ENCODE measurements at regions not wholly inside any gene's neighbourhood (a gene's known extent, or its start where the extent isn't known, plus 50 kb on each side); places are given as distances from the start of the nearest gene placed in this dataset.

- Histone ChIP-seq H3K4me3 (ENCODE audit: low read depth, low read length) (no peak overlapping the region), H3K9me3 (ENCODE audit: severe bottlenecking) (no peaks in the 10 kb centered on the region), H3K27me3 (ENCODE audit: insufficient read depth, low read depth, severe bottlenecking) (no peaks in the 10 kb centered on the region), H3K27ac (no peak overlapping the region), H3K36me3 (no peaks in the 10 kb centered on the region)
- TF ChIP-seq, protein P1, sequence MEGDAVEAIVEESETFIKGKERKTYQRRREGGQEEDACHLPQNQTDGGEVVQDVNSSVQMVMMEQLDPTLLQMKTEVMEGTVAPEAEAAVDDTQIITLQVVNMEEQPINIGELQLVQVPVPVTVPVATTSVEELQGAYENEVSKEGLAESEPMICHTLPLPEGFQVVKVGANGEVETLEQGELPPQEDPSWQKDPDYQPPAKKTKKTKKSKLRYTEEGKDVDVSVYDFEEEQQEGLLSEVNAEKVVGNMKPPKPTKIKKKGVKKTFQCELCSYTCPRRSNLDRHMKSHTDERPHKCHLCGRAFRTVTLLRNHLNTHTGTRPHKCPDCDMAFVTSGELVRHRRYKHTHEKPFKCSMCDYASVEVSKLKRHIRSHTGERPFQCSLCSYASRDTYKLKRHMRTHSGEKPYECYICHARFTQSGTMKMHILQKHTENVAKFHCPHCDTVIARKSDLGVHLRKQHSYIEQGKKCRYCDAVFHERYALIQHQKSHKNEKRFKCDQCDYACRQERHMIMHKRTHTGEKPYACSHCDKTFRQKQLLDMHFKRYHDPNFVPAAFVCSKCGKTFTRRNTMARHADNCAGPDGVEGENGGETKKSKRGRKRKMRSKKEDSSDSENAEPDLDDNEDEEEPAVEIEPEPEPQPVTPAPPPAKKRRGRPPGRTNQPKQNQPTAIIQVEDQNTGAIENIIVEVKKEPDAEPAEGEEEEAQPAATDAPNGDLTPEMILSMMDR (IDR thresholded peaks at IDR 0.05; ENCODE audit: low read depth, low read length): no peak
- no peak for DNase-seq
These were observed 116.5 kb upstream of the JUN start for GRCh38 chr1:58900396-58900795.

DNA sequence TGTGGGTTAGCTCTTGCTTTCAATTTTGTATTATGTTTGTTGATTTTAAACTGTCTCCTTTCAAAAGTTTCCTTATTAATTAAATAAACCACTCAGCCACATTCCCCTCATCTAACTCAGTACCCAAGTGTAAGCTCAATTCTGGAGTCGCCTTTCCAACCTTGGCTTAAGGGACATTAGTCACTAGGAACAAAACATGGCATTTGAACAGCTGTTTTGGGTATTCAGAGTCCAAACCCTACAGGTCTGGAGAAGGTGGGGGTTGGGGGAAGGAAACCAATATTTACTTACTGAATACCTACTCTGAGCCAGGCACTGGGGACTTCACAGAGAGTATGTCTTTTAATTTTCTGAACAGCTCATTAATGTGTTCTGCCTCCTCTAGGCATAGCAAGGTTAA lies 117.2 kb upstream of the JUN start:
- Histone ChIP-seq H3K4me3 (ENCODE audit: low read depth, low read length) (no peak overlapping the region), H3K27ac (no peak overlapping the region), H3K27me3 (ENCODE audit: insufficient read depth, low read depth, severe bottlenecking) (no peaks in the 10 kb centered on the region), H3K36me3 (no peaks in the 10 kb centered on the region), H3K9me3 (ENCODE audit: severe bottlenecking) (no peaks in the 10 kb centered on the region)
- TF ChIP-seq, protein P1 (IDR thresholded peaks at IDR 0.05; ENCODE audit: low read depth, low read length): no peak
- no peak for DNase-seq

DNA sequence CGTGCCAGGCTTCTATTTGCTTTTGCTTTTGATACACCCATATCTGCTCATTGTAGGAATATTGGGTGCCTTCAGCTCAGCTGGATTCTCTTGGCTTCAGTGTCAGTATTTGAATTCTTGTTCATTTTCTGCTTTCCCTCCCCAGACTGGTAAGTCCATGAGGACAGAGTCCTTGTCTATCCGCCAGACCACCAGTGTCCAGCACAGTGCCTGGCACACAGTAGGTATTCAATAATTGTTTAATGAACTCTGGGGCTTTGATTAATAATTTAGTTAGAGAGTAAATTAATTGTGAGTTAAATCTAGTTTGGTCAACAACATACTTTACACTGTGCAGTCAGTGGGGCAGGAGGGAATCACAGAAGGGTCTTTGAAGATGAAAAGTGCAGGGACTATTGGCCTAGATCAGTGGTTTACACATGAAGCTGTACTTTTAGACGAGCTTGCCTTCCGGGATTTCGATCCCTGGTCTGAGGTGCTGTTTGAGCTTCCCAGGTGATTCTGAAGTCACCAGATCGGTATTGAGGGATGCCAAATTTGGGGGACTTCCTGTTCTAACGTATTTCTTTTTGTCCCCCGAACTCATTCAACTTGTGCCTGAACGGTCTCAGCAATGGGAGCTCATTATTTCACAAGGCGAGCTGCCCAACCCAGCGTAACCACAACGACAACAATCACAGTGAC lies 119.1 kb upstream of the JUN start:
- H3K4me3 ChIP-seq (ENCODE audit: low read depth, low read length): peak overlapping the region; percentile 47

GRCh38 chr1:58903514-58904298 lies 119.9 kb upstream of the JUN start:
- Histone ChIP-seq H3K27ac (peak overlapping the region; percentile 79), H3K27me3 (ENCODE audit: insufficient read depth, low read depth, severe bottlenecking) (no peaks in the 10 kb centered on the region), H3K4me3 (ENCODE audit: low read depth, low read length) (peak overlapping the region; percentile 47), H3K9me3 (ENCODE audit: severe bottlenecking) (no peaks in the 10 kb centered on the region), H3K36me3 (no peaks in the 10 kb centered on the region)
- DNase-seq: peak; percentile 66
- TF ChIP-seq, protein P1 (IDR thresholded peaks at IDR 0.05; ENCODE audit: low read depth, low read length): no peak

More for the DNA sequence above, 119.1 kb upstream of the JUN start:
- no peaks in the 10 kb centered on the region for H3K27me3 ChIP-seq (ENCODE audit: insufficient read depth, low read depth, severe bottlenecking)
- H3K9me3 ChIP-seq (ENCODE audit: severe bottlenecking): no peaks in the 10 kb centered on the region
- TF ChIP-seq, protein P1 (IDR thresholded peaks at IDR 0.05; ENCODE audit: low read depth, low read length): no peak
- H3K27ac ChIP-seq: peak overlapping the region; percentile 79
- no peak for DNase-seq
- H3K36me3 ChIP-seq: no peaks in the 10 kb centered on the region

GRCh38 chr1:58904299-58905125 lies 120.7 kb upstream of the JUN start:
- Histone ChIP-seq H3K36me3 (no peaks in the 10 kb centered on the region), H3K27ac (peak overlapping the region; percentile 79), H3K9me3 (ENCODE audit: severe bottlenecking) (no peaks in the 10 kb centered on the region), H3K4me3 (ENCODE audit: low read depth, low read length) (peak overlapping the region; percentile 47; the same call in 1 of the 2 replicates), H3K27me3 (ENCODE audit: insufficient read depth, low read depth, severe bottlenecking) (no peaks in the 10 kb centered on the region)
- no peak for DNase-seq
- TF ChIP-seq, protein P1 (IDR thresholded peaks at IDR 0.05; ENCODE audit: low read depth, low read length): no peak
